MM.1S (cell line): ENCODE measurements at regions not wholly inside any gene's neighbourhood (a gene's known extent, or its start where the extent isn't known, plus 50 kb on each side); places are given as distances from the start of the nearest gene placed in this dataset.

Source experiments
- CTCF ChIP-seq: fragments of 300-600 bp; sonication (generic); IDR thresholded peaks from 2 replicates; pipeline ENCODE4 v1.5.1; 2016; ENCODE audit warnings: antibody characterized with exemption, low read length, mixed read lengths
- EZH2 ChIP-seq: fragments of 300-600 bp; sonication (generic); optimal IDR thresholded peaks from 2 replicates; pipeline ENCODE3; 2017; ENCODE audit warnings: low read depth, mild to moderate bottlenecking, antibody characterized with exemption, low read length, mixed read lengths

GRCh38 chr7:53252539-53252938 is 217.1 kb downstream of the POM121L12 start:
- TF ChIP-seq CTCF: no peak
- TF ChIP-seq EZH2: no peak
